ENCODE measurements at regions not wholly inside any gene's neighbourhood (a gene's known extent, or its start where the extent isn't known, plus 50 kb on each side); places are given as distances from the start of the nearest gene placed in this dataset.

DNA sequence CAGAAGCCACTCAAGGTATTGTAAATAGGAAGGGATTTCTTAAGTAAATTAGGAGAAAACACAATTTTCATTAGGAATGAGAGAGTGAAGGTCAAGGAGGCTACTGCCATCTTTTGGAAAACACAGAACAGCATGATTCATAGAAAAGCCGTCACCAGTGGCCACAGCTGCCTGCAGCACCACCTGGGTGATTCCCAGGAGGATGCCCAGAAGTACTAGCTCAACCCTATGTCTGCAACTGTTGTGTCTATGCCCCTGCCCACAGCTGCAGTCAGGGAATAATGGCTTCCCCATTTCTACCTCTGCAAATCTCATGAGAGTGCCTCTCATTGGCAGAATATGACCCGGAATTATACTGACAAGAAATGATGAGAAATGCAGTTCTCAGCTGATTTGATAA, 300.0 kb downstream of the IGSF11 start (continued):
- TF ChIP-seq KDM4A (IDR thresholded peaks at IDR 0.05; ENCODE audit: low read depth, low read length, severe bottlenecking), result no peak
